SK-N-SH treated with all-trans-retinoic acid at 6 μM for 48 hours (cell line): ENCODE measurements at regions not wholly inside any gene's neighbourhood (a gene's known extent, or its start where the extent isn't known, plus 50 kb on each side); places are given as distances from the start of the nearest gene placed in this dataset.

Experiments used
- ATAC-seq: fragments of 200-7000 bp; cut with Tn5 transposase; 3 replicates; pipeline ENCODE4 v1.9.1; 2020; ENCODE audit warnings: mild to moderate bottlenecking, moderate library complexity
- ARNTL ChIP-seq: fragments of 450-650 bp; formaldehyde crosslinking; IDR thresholded peaks from 2 replicates; pipeline ENCODE4 v1.5.0; 2020; ENCODE audit warnings: low read depth, mild to moderate bottlenecking, moderate library complexity, borderline replicate concordance
- CREB5 ChIP-seq: fragments of 250-450 bp; sonication (Bioruptor Pico); IDR thresholded peaks from 2 replicates; pipeline ENCODE4 v1.5.1; 2020; ENCODE audit warnings: low read depth, mild to moderate bottlenecking, moderate library complexity
- CSRNP3 ChIP-seq: fragments of 250-450 bp; sonication (Bioruptor Pico); IDR thresholded peaks from 2 replicates; pipeline ENCODE4 v1.5.1; 2021; ENCODE audit warnings: mild to moderate bottlenecking, moderate library complexity
- ISL1 ChIP-seq: fragments of 250-450 bp; sonication (Bioruptor Pico); IDR thresholded peaks from 2 replicates; pipeline ENCODE4 v2.1.2; 2022; ENCODE audit warnings: mild to moderate bottlenecking, moderate library complexity
- PATZ1 ChIP-seq: fragments of 250-450 bp; sonication (Bioruptor Pico); IDR thresholded peaks from 2 replicates; pipeline ENCODE4 v1.8.0; 2020; ENCODE audit warnings: mild to moderate bottlenecking, moderate library complexity, borderline replicate concordance
- POU6F1 ChIP-seq: fragments of 250-450 bp; sonication (Bioruptor Pico); IDR thresholded peaks from 2 replicates; pipeline ENCODE4 v1.8.0; 2021; ENCODE audit warnings: low read depth, mild to moderate bottlenecking, moderate library complexity, borderline replicate concordance
- PPARA ChIP-seq: fragments of 250-450 bp; sonication (Bioruptor Pico); IDR thresholded peaks from 2 replicates; pipeline ENCODE4 v1.5.0; 2020; ENCODE audit warnings: mild to moderate bottlenecking, borderline replicate concordance
- RARB ChIP-seq: fragments of 250-450 bp; sonication (Bioruptor Pico); IDR thresholded peaks from 2 replicates; pipeline ENCODE4 v1.8.0; 2021; ENCODE audit warnings: mild to moderate bottlenecking, moderate library complexity
- SNAI2 ChIP-seq: fragments of 250-450 bp; sonication (Bioruptor Pico); IDR thresholded peaks from 2 replicates; pipeline ENCODE4 v1.5.0; 2020; ENCODE audit warnings: mild to moderate bottlenecking, moderate library complexity
- TCF4 ChIP-seq: fragments of 250-450 bp; sonication (Bioruptor Pico); IDR thresholded peaks from 2 replicates; pipeline ENCODE4 v1.8.0; 2021; ENCODE audit warnings: mild to moderate bottlenecking, moderate library complexity, borderline replicate concordance
- TOX ChIP-seq: fragments of 250-450 bp; sonication (Bioruptor Pico); IDR thresholded peaks from 2 replicates; pipeline ENCODE4 v1.8.0; 2021; ENCODE audit warnings: mild to moderate bottlenecking, moderate library complexity, borderline replicate concordance
- TSHZ2 ChIP-seq: fragments of 250-450 bp; sonication (Bioruptor Pico); IDR thresholded peaks from 2 replicates; pipeline ENCODE4 v1.5.0; 2020; ENCODE audit warnings: mild to moderate bottlenecking, moderate library complexity
- ZC3H10 ChIP-seq: fragments of 250-450 bp; sonication (Bioruptor Pico); IDR thresholded peaks from 2 replicates; pipeline ENCODE4 v1.5.1; 2021; ENCODE audit warnings: mild to moderate bottlenecking, moderate library complexity
- ZFP3 ChIP-seq: fragments of 250-450 bp; sonication (Bioruptor Pico); IDR thresholded peaks from 2 replicates; pipeline ENCODE4 v1.5.0; 2020; ENCODE audit warnings: mild to moderate bottlenecking, moderate library complexity
- ZFP30 ChIP-seq: fragments of 450-650 bp; formaldehyde crosslinking; IDR thresholded peaks from 2 replicates; pipeline ENCODE4 v1.5.0; 2022; ENCODE audit warnings: mild to moderate bottlenecking, moderate library complexity
- ZNF565 ChIP-seq: fragments of 450-650 bp; formaldehyde crosslinking; conservative IDR thresholded peaks from 2 replicates; pipeline ENCODE4 v1.5.0; 2020; ENCODE audit warnings: low read depth, mild to moderate bottlenecking, moderate library complexity

- TF ChIP-seq ZFP3 (no peak), CSRNP3 (CRISPR knock-in tag) (no peak), ARNTL (CRISPR knock-in tag) (no peak), ISL1 (CRISPR knock-in tag) (no peak), CREB5 (CRISPR knock-in tag) (no peak), RARB (CRISPR knock-in tag) (no peak), PPARA (CRISPR knock-in tag) (no peak), TCF4 (CRISPR knock-in tag) (no peak), PATZ1 (CRISPR knock-in tag) (no peak)
- TF ChIP-seq, all 23 proteins: peak for 0
- no peak for ATAC-seq
These were observed 183.1 kb downstream of the GPAM start for GRCh38 chr10:112000466-112000865.

- no peak for TF ChIP-seq PPARA (CRISPR knock-in tag)
- TF ChIP-seq TSHZ2: no peak
- no peak for TF ChIP-seq TOX (CRISPR knock-in tag)
- TF ChIP-seq ZFP30 (CRISPR knock-in tag): no peak
- TF ChIP-seq RARB (CRISPR knock-in tag): no peak
- no peak for TF ChIP-seq ZNF565 (CRISPR knock-in tag)
- no peak for TF ChIP-seq ZC3H10 (CRISPR knock-in tag)
- no peak for TF ChIP-seq PATZ1 (CRISPR knock-in tag)
- ATAC-seq: no peak
These were observed 181.4 kb downstream of the GPAM start for GRCh38 chr10:112002206-112002605.

GRCh38 chr10:112004075-112004474, 179.5 kb downstream of the GPAM start:
- no peak for ATAC-seq
- TF ChIP-seq PATZ1 (CRISPR knock-in tag) (no peak), ZNF565 (CRISPR knock-in tag) (no peak), RARB (CRISPR knock-in tag) (no peak), SNAI2 (CRISPR knock-in tag) (no peak), TOX (CRISPR knock-in tag) (no peak), ISL1 (CRISPR knock-in tag) (no peak), CREB5 (CRISPR knock-in tag) (no peak), POU6F1 (CRISPR knock-in tag) (no peak)
